Astrocyte (in vitro differentiated cells and primary cell): ENCODE measurements at regions not wholly inside any gene's neighbourhood (a gene's known extent, or its start where the extent isn't known, plus 50 kb on each side); places are given as distances from the start of the nearest gene placed in this dataset.

Experiments used
- EZH2 ChIP-seq: IDR thresholded peaks from 2 replicates; pipeline ENCODE4 v1.6.1; 2012; ENCODE audit warnings: mild to moderate bottlenecking, low read length, inconsistent platforms; ENCODE audit not compliant: insufficient read depth
- TF ChIP-seq, protein P1 (sequence below): IDR thresholded peaks from 2 replicates; pipeline ENCODE4 v1.5.1; 2011; ENCODE audit warnings: low read depth, mild to moderate bottlenecking, inconsistent platforms, low read length, moderate library complexity; ENCODE audit not compliant: insufficient read depth

DNA sequence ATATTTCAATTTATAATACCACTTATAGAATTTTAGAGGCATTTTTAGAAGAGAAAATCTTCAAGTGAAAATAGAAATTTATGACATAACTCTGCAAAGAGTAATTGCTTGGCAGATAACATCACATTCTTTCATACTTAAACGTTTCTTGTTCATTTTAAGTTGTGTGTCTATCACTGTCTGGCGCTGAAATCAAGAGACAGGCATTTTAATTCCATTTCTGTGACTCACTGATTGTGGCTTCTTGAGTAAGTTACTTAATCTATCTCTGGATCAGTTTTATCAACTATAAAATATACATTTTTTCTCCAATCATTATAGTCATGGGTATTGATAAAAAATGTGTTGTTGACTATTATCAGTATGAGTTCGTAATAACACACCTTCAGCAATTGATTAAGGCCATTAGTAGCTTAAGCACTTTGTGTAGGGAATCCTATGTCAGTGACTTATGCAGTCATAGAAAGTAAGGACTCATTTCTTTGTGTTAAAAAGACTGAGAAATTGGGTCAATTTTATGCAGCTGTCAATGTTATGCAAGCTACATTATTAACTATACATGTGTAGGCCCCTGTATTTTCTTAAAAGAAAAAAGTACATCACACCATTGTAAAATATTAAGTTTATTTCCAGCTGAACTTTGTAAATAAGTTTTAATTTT is 497.3 kb downstream of the CCDC85A start:
- TF ChIP-seq, protein P1, sequence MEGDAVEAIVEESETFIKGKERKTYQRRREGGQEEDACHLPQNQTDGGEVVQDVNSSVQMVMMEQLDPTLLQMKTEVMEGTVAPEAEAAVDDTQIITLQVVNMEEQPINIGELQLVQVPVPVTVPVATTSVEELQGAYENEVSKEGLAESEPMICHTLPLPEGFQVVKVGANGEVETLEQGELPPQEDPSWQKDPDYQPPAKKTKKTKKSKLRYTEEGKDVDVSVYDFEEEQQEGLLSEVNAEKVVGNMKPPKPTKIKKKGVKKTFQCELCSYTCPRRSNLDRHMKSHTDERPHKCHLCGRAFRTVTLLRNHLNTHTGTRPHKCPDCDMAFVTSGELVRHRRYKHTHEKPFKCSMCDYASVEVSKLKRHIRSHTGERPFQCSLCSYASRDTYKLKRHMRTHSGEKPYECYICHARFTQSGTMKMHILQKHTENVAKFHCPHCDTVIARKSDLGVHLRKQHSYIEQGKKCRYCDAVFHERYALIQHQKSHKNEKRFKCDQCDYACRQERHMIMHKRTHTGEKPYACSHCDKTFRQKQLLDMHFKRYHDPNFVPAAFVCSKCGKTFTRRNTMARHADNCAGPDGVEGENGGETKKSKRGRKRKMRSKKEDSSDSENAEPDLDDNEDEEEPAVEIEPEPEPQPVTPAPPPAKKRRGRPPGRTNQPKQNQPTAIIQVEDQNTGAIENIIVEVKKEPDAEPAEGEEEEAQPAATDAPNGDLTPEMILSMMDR = no peak
- TF ChIP-seq EZH2 = no peak
